IgD-negative memory B cell (primary cell): ENCODE measurements at regions not wholly inside any gene's neighbourhood (a gene's known extent, or its start where the extent isn't known, plus 50 kb on each side); places are given as distances from the start of the nearest gene placed in this dataset.

Experiments used
- H3K27ac Mint-ChIP-seq, 3 donors: one replicate each; pipeline ENCODE4 v1.8.0; 2020 to 2022; ENCODE audit warnings: mild to moderate bottlenecking in 3 of 3, mixed read lengths in 3 of 3, moderate library complexity in 1 of 3
- H3K27me3 Mint-ChIP-seq: one replicate; pipeline ENCODE4 v1.8.0; 2021; ENCODE audit warnings: mixed read lengths
- H3K36me3 Mint-ChIP-seq: one replicate; pipeline ENCODE4 v1.8.0; 2020; ENCODE audit warnings: mild to moderate bottlenecking, mixed read lengths
- H3K4me1 Mint-ChIP-seq, 3 donors: one replicate each; pipeline ENCODE4 v1.8.0; 2020 to 2022; ENCODE audit warnings: mixed read lengths in 3 of 3, mild to moderate bottlenecking in 1 of 3
- H3K4me3 Mint-ChIP-seq, 4 donors: one replicate each; pipeline ENCODE4 v1.8.0; 2020 to 2022; ENCODE audit warnings: mild to moderate bottlenecking in 4 of 4, mixed read lengths in 4 of 4, moderate library complexity in 3 of 4
- H3K9me3 Mint-ChIP-seq, 3 donors: one replicate each; pipeline ENCODE4 v1.8.0; 2020 to 2021; ENCODE audit warnings: mixed read lengths in 3 of 3, mild to moderate bottlenecking in 1 of 3

- H3K9me3 Mint-ChIP-seq: peaks cover 3 to 11% (median 8%) of the 10 kb centered on the region in 3 donors
- H3K27me3 Mint-ChIP-seq: no peaks in the 10 kb centered on the region
- H3K27ac Mint-ChIP-seq: no peak overlapping the region
- H3K4me1 Mint-ChIP-seq: no peaks in the 10 kb centered on the region
- H3K36me3 Mint-ChIP-seq: no peaks in the 10 kb centered on the region
- H3K4me3 Mint-ChIP-seq: no peak overlapping the region
Observed at GRCh38 chrX:21056622-21057021, 317.6 kb upstream of the CNKSR2 start.

- Mint-ChIP-seq H3K27me3 (peaks cover 6% of the 10 kb centered on the region), H3K4me1 (no peaks in the 10 kb centered on the region), H3K27ac (no peak overlapping the region), H3K36me3 (no peaks in the 10 kb centered on the region), H3K9me3 (peaks cover 0 to 5% (median 2%) of the 10 kb centered on the region in 3 donors), H3K4me3 (no peak overlapping the region)
Observed at GRCh38 chrX:21047034-21047455, 327.2 kb upstream of the CNKSR2 start.

GRCh38 chrX:21014326-21014725 is 359.9 kb upstream of the CNKSR2 start:
- no peak overlapping the region for H3K27ac Mint-ChIP-seq
- peaks cover 2% of the 10 kb centered on the region for H3K36me3 Mint-ChIP-seq
- H3K9me3 Mint-ChIP-seq: peaks cover 0 to 10% (median 9%) of the 10 kb centered on the region in 3 donors
- no peak overlapping the region for H3K4me3 Mint-ChIP-seq
- no peaks in the 10 kb centered on the region for H3K27me3 Mint-ChIP-seq
- no peaks in the 10 kb centered on the region for H3K4me1 Mint-ChIP-seq

- no peak overlapping the region for H3K27ac Mint-ChIP-seq
- H3K4me3 Mint-ChIP-seq: no peak overlapping the region
- no peaks in the 10 kb centered on the region for H3K27me3 Mint-ChIP-seq
- H3K9me3 Mint-ChIP-seq: no peaks in the 10 kb centered on the region
- no peaks in the 10 kb centered on the region for H3K36me3 Mint-ChIP-seq
- no peaks in the 10 kb centered on the region for H3K4me1 Mint-ChIP-seq
Observed at GRCh38 chrX:21004835-21005234, 369.4 kb upstream of the CNKSR2 start.

GRCh38 chrX:20995829-20996228 is 378.4 kb upstream of the CNKSR2 start:
- H3K27ac Mint-ChIP-seq: no peak overlapping the region
- H3K4me1 Mint-ChIP-seq: no peaks in the 10 kb centered on the region
- no peaks in the 10 kb centered on the region for H3K27me3 Mint-ChIP-seq
- H3K9me3 Mint-ChIP-seq: no peaks in the 10 kb centered on the region
- H3K4me3 Mint-ChIP-seq: no peak overlapping the region
- H3K36me3 Mint-ChIP-seq: no peaks in the 10 kb centered on the region

- Mint-ChIP-seq H3K9me3 (peaks cover 0 to 7% (median 2%) of the 10 kb centered on the region in 3 donors), H3K4me3 (no peak overlapping the region)
Observed at GRCh38 chrX:20989361-20989760, 384.9 kb upstream of the CNKSR2 start.

GRCh38 chrX:20988804-20989203 is 385.4 kb upstream of the CNKSR2 start:
- Mint-ChIP-seq H3K9me3 (peaks cover 0 to 7% (median 2%) of the 10 kb centered on the region in 3 donors), H3K4me3 (no peak overlapping the region), H3K27me3 (no peaks in the 10 kb centered on the region), H3K4me1 (peaks cover 0 to 1% (median 0%) of the 10 kb centered on the region in 3 donors), H3K36me3 (peaks cover 1% of the 10 kb centered on the region), H3K27ac (no peak overlapping the region)

More at GRCh38 chrX:20989361-20989760, 384.9 kb upstream of the CNKSR2 start:
- no peaks in the 10 kb centered on the region for H3K27me3 Mint-ChIP-seq
- H3K27ac Mint-ChIP-seq: no peak overlapping the region
- peaks cover 0 to 1% (median 0%) of the 10 kb centered on the region in 3 donors for H3K4me1 Mint-ChIP-seq
- peaks cover 1% of the 10 kb centered on the region for H3K36me3 Mint-ChIP-seq

GRCh38 chrX:20988118-20988517 is 386.1 kb upstream of the CNKSR2 start:
- Mint-ChIP-seq H3K4me3 (no peak overlapping the region), H3K4me1 (peaks cover 0 to 1% (median 0%) of the 10 kb centered on the region in 3 donors), H3K36me3 (peaks cover 1% of the 10 kb centered on the region), H3K27me3 (no peaks in the 10 kb centered on the region), H3K27ac (no peak overlapping the region), H3K9me3 (peaks cover 0 to 7% (median 2%) of the 10 kb centered on the region in 3 donors)

GRCh38 chrX:20980426-20980825 is 393.8 kb upstream of the CNKSR2 start:
- H3K27me3 Mint-ChIP-seq: no peaks in the 10 kb centered on the region
- H3K9me3 Mint-ChIP-seq: peaks cover 2 to 5% (median 4%) of the 10 kb centered on the region in 3 donors
- peaks cover 0 to 1% (median 0%) of the 10 kb centered on the region in 3 donors for H3K4me1 Mint-ChIP-seq
- no peak overlapping the region for H3K27ac Mint-ChIP-seq
- peak overlapping the region in 1 of 4 donors; percentile 24 for H3K4me3 Mint-ChIP-seq
- H3K36me3 Mint-ChIP-seq: no peaks in the 10 kb centered on the region

GRCh38 chrX:20974326-20974725 is 399.9 kb upstream of the CNKSR2 start:
- H3K4me3 Mint-ChIP-seq: no peak overlapping the region
- peaks cover 0 to 2% (median 0%) of the 10 kb centered on the region in 3 donors for H3K9me3 Mint-ChIP-seq
- no peaks in the 10 kb centered on the region for H3K27me3 Mint-ChIP-seq
- H3K4me1 Mint-ChIP-seq: no peaks in the 10 kb centered on the region
- no peaks in the 10 kb centered on the region for H3K36me3 Mint-ChIP-seq
- H3K27ac Mint-ChIP-seq: peak overlapping the region in 1 of 3 donors; percentile 13

GRCh38 chrX:20973038-20973437 is 401.2 kb upstream of the CNKSR2 start:
- no peak overlapping the region for H3K4me3 Mint-ChIP-seq
- H3K36me3 Mint-ChIP-seq: no peaks in the 10 kb centered on the region
- no peaks in the 10 kb centered on the region for H3K27me3 Mint-ChIP-seq
- H3K27ac Mint-ChIP-seq: no peak overlapping the region
- peaks cover 0 to 2% (median 0%) of the 10 kb centered on the region in 3 donors for H3K9me3 Mint-ChIP-seq
- no peaks in the 10 kb centered on the region for H3K4me1 Mint-ChIP-seq

GRCh38 chrX:20971250-20971649 is 403.0 kb upstream of the CNKSR2 start:
- no peak overlapping the region for H3K27ac Mint-ChIP-seq
- H3K36me3 Mint-ChIP-seq: no peaks in the 10 kb centered on the region
- H3K9me3 Mint-ChIP-seq: peaks cover 0 to 3% (median 2%) of the 10 kb centered on the region in 3 donors
- H3K4me1 Mint-ChIP-seq: no peaks in the 10 kb centered on the region
- H3K4me3 Mint-ChIP-seq: no peak overlapping the region
- H3K27me3 Mint-ChIP-seq: no peaks in the 10 kb centered on the region

GRCh38 chrX:20969565-20969964 is 404.7 kb upstream of the CNKSR2 start:
- no peaks in the 10 kb centered on the region for H3K27me3 Mint-ChIP-seq
- H3K4me1 Mint-ChIP-seq: no peaks in the 10 kb centered on the region
- H3K27ac Mint-ChIP-seq: no peak overlapping the region
- H3K9me3 Mint-ChIP-seq: peaks cover 0 to 3% (median 2%) of the 10 kb centered on the region in 3 donors
- no peak overlapping the region for H3K4me3 Mint-ChIP-seq
- no peaks in the 10 kb centered on the region for H3K36me3 Mint-ChIP-seq

GRCh38 chrX:20968996-20969395 is 405.2 kb upstream of the CNKSR2 start:
- H3K9me3 Mint-ChIP-seq: peaks cover 2 to 3% (median 2%) of the 10 kb centered on the region in 3 donors
- H3K36me3 Mint-ChIP-seq: no peaks in the 10 kb centered on the region
- no peaks in the 10 kb centered on the region for H3K27me3 Mint-ChIP-seq
- no peaks in the 10 kb centered on the region for H3K4me1 Mint-ChIP-seq
- H3K4me3 Mint-ChIP-seq: no peak overlapping the region
- no peak overlapping the region for H3K27ac Mint-ChIP-seq

- Mint-ChIP-seq H3K27ac (no peak overlapping the region), H3K9me3 (peaks cover 2 to 10% (median 3%) of the 10 kb centered on the region in 3 donors), H3K4me1 (no peaks in the 10 kb centered on the region), H3K27me3 (no peaks in the 10 kb centered on the region), H3K36me3 (no peaks in the 10 kb centered on the region), H3K4me3 (no peak overlapping the region)
Observed at GRCh38 chrX:20967725-20968124, 406.5 kb upstream of the CNKSR2 start.

GRCh38 chrX:20965270-20966044 is 408.8 kb upstream of the CNKSR2 start:
- H3K27me3 Mint-ChIP-seq: no peaks in the 10 kb centered on the region
- H3K9me3 Mint-ChIP-seq: peaks cover 0 to 10% (median 3%) of the 10 kb centered on the region in 3 donors
- no peak overlapping the region for H3K4me3 Mint-ChIP-seq
- H3K4me1 Mint-ChIP-seq: no peaks in the 10 kb centered on the region
- no peak overlapping the region for H3K27ac Mint-ChIP-seq
- no peaks in the 10 kb centered on the region for H3K36me3 Mint-ChIP-seq
